ENCODE measurements at regions not wholly inside any gene's neighbourhood (a gene's known extent, or its start where the extent isn't known, plus 50 kb on each side); places are given as distances from the start of the nearest gene placed in this dataset.

- no peak overlapping the region for H3K4me3 Mint-ChIP-seq
- no peak overlapping the region for H3K27ac Mint-ChIP-seq
- H3K36me3 Mint-ChIP-seq: no peaks in the 10 kb centered on the region
- DNase-seq: no peak
- no peaks in the 10 kb centered on the region for H3K9me3 Mint-ChIP-seq
- CTCF ChIA-PET: no interaction called here
- H3K4me1 Mint-ChIP-seq: no peaks in the 10 kb centered on the region
- no peaks in the 10 kb centered on the region for H3K27me3 Mint-ChIP-seq
Measured at GRCh38 chr5:99901972-99902371, 633.2 kb upstream of the FAM174A start.

DNA sequence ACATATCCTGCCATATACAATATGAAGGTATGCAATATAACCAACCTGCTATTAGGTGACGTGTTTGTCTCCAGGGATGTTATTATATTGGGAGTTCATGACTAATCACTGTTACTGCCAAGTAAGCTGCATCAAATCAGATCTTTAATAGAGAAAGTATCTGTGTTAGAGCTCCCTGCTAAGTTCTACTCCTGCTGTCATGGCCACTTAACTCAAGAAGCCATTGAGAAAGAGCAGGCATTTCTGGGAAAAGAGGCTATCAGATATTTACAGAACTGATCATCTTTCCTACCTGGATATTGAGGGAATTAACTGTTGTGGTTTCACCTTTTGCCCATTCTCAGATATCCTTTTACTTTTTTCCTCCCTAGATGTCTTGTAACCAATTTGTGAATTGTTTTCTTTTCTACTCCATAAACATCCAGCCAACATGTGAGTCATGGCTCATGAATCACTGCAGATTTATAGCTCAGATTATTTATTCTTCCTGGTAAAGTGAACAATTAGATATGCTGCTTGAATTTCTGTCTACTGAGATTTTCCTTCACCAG is 634.8 kb upstream of the FAM174A start:
- H3K9me3 Mint-ChIP-seq: no peaks in the 10 kb centered on the region
- H3K4me1 Mint-ChIP-seq: no peaks in the 10 kb centered on the region
- no peaks in the 10 kb centered on the region for H3K36me3 Mint-ChIP-seq
- no peaks in the 10 kb centered on the region for H3K27me3 Mint-ChIP-seq
- no peak overlapping the region for H3K27ac Mint-ChIP-seq
- DNase-seq: no peak
- H3K4me3 Mint-ChIP-seq: no peak overlapping the region
- CTCF ChIA-PET: no interaction called here

- H3K36me3 Mint-ChIP-seq: no peaks in the 10 kb centered on the region
- CTCF ChIA-PET: no interaction called here
- no peak overlapping the region for H3K27ac Mint-ChIP-seq
- no peaks in the 10 kb centered on the region for H3K9me3 Mint-ChIP-seq
- H3K27me3 Mint-ChIP-seq: no peaks in the 10 kb centered on the region
- no peaks in the 10 kb centered on the region for H3K4me1 Mint-ChIP-seq
- DNase-seq: no peak
- no peak overlapping the region for H3K4me3 Mint-ChIP-seq
Measured at GRCh38 chr5:99879791-99880511, 655.2 kb upstream of the FAM174A start.

- H3K36me3 Mint-ChIP-seq: no peaks in the 10 kb centered on the region
- no peaks in the 10 kb centered on the region for H3K4me1 Mint-ChIP-seq
- H3K4me3 Mint-ChIP-seq: no peak overlapping the region
- H3K9me3 Mint-ChIP-seq: no peaks in the 10 kb centered on the region
- no peak for DNase-seq
- H3K27me3 Mint-ChIP-seq: no peaks in the 10 kb centered on the region
- CTCF ChIA-PET: no interaction called here
- H3K27ac Mint-ChIP-seq: no peak overlapping the region
Measured at GRCh38 chr5:99878830-99879229, 656.3 kb upstream of the FAM174A start.

GRCh38 chr5:99866740-99867139 is 668.4 kb upstream of the FAM174A start:
- H3K27ac Mint-ChIP-seq: no peak overlapping the region
- no peaks in the 10 kb centered on the region for H3K36me3 Mint-ChIP-seq
- CTCF ChIA-PET: no interaction called here
- H3K4me1 Mint-ChIP-seq: no peaks in the 10 kb centered on the region
- no peak for DNase-seq
- H3K4me3 Mint-ChIP-seq: no peak overlapping the region
- H3K27me3 Mint-ChIP-seq: no peaks in the 10 kb centered on the region
- H3K9me3 Mint-ChIP-seq: peaks cover 5% of the 10 kb centered on the region

DNA sequence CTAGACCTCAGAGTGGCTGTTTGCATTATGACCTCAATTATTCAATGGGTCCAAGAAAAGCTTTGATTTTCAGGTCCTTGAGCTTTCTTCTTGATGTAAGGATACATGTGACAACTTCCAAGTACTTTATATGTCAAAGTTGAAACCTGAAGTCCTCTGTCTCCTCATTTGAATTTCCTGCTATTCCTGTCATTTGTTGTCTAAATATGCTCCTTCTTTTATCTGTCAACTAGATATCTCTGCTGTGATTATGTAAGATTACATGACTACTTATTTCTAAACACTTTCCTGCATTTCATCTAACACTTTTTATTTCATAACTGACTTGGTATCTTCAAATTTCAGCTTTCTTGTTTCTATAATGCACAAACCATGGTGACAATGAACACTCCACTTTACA is 670.0 kb upstream of the FAM174A start:
- DNase-seq: no peak
- Mint-ChIP-seq H3K36me3 (no peaks in the 10 kb centered on the region), H3K9me3 (peaks cover 5% of the 10 kb centered on the region), H3K4me1 (no peaks in the 10 kb centered on the region), H3K4me3 (no peak overlapping the region), H3K27me3 (no peaks in the 10 kb centered on the region), H3K27ac (no peak overlapping the region)
- CTCF ChIA-PET: no interaction called here

DNA sequence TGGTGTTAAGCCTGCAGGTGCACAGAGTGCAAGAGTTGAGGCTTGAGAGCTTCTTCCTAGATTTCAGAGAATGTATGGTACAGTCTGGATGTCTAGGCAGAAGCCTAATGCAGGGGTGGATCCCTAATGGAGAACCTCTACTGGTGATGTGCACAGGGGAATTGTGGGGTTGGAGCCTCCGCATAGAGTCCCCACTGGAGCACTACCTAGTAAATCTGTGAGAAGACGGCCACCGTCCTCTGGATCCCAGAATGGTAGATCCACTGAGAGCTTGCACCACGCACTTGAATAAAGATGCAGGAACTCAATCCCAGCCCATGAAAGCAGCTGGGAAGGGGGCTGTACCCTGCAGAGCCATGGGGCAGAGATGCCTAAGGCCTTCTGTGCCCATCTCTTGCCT is 699.4 kb upstream of the FAM174A start:
- Mint-ChIP-seq H3K4me3 (no peak overlapping the region), H3K36me3 (no peaks in the 10 kb centered on the region), H3K9me3 (peaks cover 6% of the 10 kb centered on the region), H3K27ac (no peak overlapping the region), H3K4me1 (no peaks in the 10 kb centered on the region), H3K27me3 (no peaks in the 10 kb centered on the region)
- CTCF ChIA-PET: no interaction called here
- DNase-seq: no peak

GRCh38 chr5:99827136-99827535 is 708.0 kb upstream of the FAM174A start:
- Mint-ChIP-seq H3K36me3 (no peaks in the 10 kb centered on the region), H3K27me3 (no peaks in the 10 kb centered on the region), H3K4me1 (no peaks in the 10 kb centered on the region), H3K4me3 (no peak overlapping the region), H3K27ac (no peak overlapping the region), H3K9me3 (no peaks in the 10 kb centered on the region)
- DNase-seq: no peak
- CTCF ChIA-PET: no interaction called here

GRCh38 chr5:99817796-99818195 is 717.4 kb upstream of the FAM174A start:
- H3K4me3 Mint-ChIP-seq: no peak overlapping the region
- H3K36me3 Mint-ChIP-seq: no peaks in the 10 kb centered on the region
- H3K4me1 Mint-ChIP-seq: no peaks in the 10 kb centered on the region
- CTCF ChIA-PET: no interaction called here
- DNase-seq: no peak
- H3K27me3 Mint-ChIP-seq: no peaks in the 10 kb centered on the region
- no peak overlapping the region for H3K27ac Mint-ChIP-seq
- no peaks in the 10 kb centered on the region for H3K9me3 Mint-ChIP-seq

- Mint-ChIP-seq H3K36me3 (no peaks in the 10 kb centered on the region), H3K4me3 (no peak overlapping the region), H3K27me3 (no peaks in the 10 kb centered on the region), H3K9me3 (no peaks in the 10 kb centered on the region), H3K4me1 (no peaks in the 10 kb centered on the region), H3K27ac (no peak overlapping the region)
- CTCF ChIA-PET: no interaction called here
- DNase-seq: no peak
Measured at GRCh38 chr5:99814321-99815063, 720.7 kb upstream of the FAM174A start.

DNA sequence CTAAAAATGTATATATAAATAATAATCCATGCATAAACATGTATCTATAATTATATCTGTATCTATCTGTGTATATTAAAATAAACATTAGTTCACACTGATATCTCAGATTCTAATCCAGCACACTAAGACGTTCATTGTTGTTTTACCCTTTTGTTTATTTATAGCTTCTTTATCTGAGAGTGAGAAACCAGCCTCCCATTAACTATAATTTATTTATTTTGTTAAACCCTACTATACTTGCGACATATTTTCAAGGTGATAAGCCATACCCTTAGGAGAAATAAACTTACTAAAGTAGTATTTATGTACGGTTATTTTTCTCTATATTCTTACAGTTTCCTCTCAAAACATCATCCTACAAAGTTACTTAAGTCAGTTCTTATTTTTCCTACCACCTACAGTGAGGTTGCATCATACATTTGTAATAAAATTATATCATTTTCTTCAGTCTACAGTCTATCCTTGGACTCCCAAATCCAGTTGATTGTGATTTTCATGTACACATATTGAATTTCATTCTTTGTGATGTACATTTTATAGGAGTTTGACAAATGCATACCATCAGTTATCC is 726.4 kb upstream of the FAM174A start:
- CTCF ChIA-PET: no interaction called here
- no peaks in the 10 kb centered on the region for H3K27me3 Mint-ChIP-seq
- H3K27ac Mint-ChIP-seq: no peak overlapping the region
- no peak for DNase-seq
- H3K4me3 Mint-ChIP-seq: no peak overlapping the region
- no peaks in the 10 kb centered on the region for H3K36me3 Mint-ChIP-seq
- H3K4me1 Mint-ChIP-seq: no peaks in the 10 kb centered on the region
- H3K9me3 Mint-ChIP-seq: no peaks in the 10 kb centered on the region

DNA sequence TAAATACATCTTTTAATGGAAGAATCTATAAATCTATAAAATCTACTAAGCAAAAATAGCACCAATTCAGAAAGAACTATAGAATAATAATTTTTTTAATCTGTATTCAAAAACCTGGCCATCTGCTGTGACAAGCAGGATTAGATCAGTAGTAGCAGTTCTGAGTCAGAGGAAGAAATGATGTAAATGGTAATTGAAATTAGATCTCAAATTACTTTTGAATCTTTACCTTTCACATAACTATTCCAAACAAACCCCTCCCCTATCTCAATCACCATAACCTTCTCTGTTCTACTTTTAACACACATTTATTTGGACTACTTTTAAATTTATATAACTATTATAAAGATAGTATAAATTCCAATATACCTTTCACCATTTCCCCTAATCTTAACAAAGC is 727.8 kb upstream of the FAM174A start:
- Mint-ChIP-seq H3K4me3 (no peak overlapping the region), H3K27me3 (no peaks in the 10 kb centered on the region), H3K9me3 (no peaks in the 10 kb centered on the region), H3K36me3 (no peaks in the 10 kb centered on the region), H3K4me1 (no peaks in the 10 kb centered on the region), H3K27ac (no peak overlapping the region)
- CTCF ChIA-PET: no interaction called here
- no peak for DNase-seq

GRCh38 chr5:99795031-99795430 is 740.1 kb upstream of the FAM174A start:
- Mint-ChIP-seq H3K27me3 (no peaks in the 10 kb centered on the region), H3K4me3 (no peak overlapping the region)

GRCh38 chr5:99788482-99788881 is 746.7 kb upstream of the FAM174A start:
- H3K27ac Mint-ChIP-seq: no peak overlapping the region
- no peaks in the 10 kb centered on the region for H3K9me3 Mint-ChIP-seq
- H3K4me3 Mint-ChIP-seq: no peak overlapping the region
- no peaks in the 10 kb centered on the region for H3K4me1 Mint-ChIP-seq
- no peaks in the 10 kb centered on the region for H3K27me3 Mint-ChIP-seq
- CTCF ChIA-PET: no interaction called here
- DNase-seq: no peak
- H3K36me3 Mint-ChIP-seq: no peaks in the 10 kb centered on the region

More at GRCh38 chr5:99795031-99795430, 740.1 kb upstream of the FAM174A start:
- DNase-seq: no peak
- no peaks in the 10 kb centered on the region for H3K4me1 Mint-ChIP-seq
- CTCF ChIA-PET: no interaction called here
- H3K9me3 Mint-ChIP-seq: no peaks in the 10 kb centered on the region
- H3K36me3 Mint-ChIP-seq: no peaks in the 10 kb centered on the region
- no peak overlapping the region for H3K27ac Mint-ChIP-seq

DNA sequence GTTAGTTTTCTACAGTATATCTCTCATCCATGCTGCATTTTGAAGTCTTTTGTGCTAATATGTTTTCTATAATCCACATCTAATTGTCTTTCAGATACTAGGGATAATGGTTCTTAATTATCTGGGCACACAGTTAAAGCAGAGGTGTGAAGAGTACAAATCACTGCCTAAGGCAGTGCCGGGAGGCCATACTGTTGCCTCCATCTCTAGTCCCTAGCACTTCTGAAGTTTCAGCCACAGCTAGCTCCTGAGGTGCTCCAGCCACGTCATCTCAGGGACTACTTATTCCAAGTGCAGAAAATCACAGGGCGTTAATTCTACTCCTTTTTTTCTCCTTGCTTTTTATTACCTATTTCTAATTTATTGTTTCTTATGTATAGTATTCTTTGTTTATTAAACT is 760.0 kb upstream of the FAM174A start:
- H3K4me1 Mint-ChIP-seq: no peaks in the 10 kb centered on the region
- CTCF ChIA-PET: no interaction called here
- no peak for DNase-seq
- no peaks in the 10 kb centered on the region for H3K9me3 Mint-ChIP-seq
- H3K4me3 Mint-ChIP-seq: no peak overlapping the region
- H3K27ac Mint-ChIP-seq: no peak overlapping the region
- H3K27me3 Mint-ChIP-seq: no peaks in the 10 kb centered on the region
- H3K36me3 Mint-ChIP-seq: no peaks in the 10 kb centered on the region
